ENCODE measurements at regions not wholly inside any gene's neighbourhood (a gene's known extent, or its start where the extent isn't known, plus 50 kb on each side); places are given as distances from the start of the nearest gene placed in this dataset.
"Not testable (repeated sequence)": the region's sequence is repeated elsewhere in the genome, so short reads cannot be mapped to it uniquely, and the experiment has no call there.

- no peaks in the 10 kb centered on the region for H3K9me3 ChIP-seq (ENCODE audit: control insufficient read depth, low read depth, low read length)
- no peaks in the 10 kb centered on the region for H3K36me3 ChIP-seq (ENCODE audit: control insufficient read depth, low read depth, low read length)
- no peak overlapping the region for H3K27ac ChIP-seq (ENCODE audit: low read length)
- no peaks in the 10 kb centered on the region for H3K27me3 ChIP-seq (ENCODE audit: control insufficient read depth, insufficient read depth, low read length)
- no peak overlapping the region for H3K9ac ChIP-seq (ENCODE audit: low read length)
- no peaks in the 10 kb centered on the region for H3K4me1 ChIP-seq (ENCODE audit: control insufficient read depth, low read depth, low read length)
- no peak overlapping the region for H3K4me3 ChIP-seq (ENCODE audit: low read length)
Observed at GRCh38 chr1:222189218-222189617, 358.7 kb downstream of the HHIPL2 start.

GRCh38 chr1:222187566-222188332, 360.2 kb downstream of the HHIPL2 start:
- no peaks in the 10 kb centered on the region for H3K27me3 ChIP-seq (ENCODE audit: control insufficient read depth, insufficient read depth, low read length)
- no peak overlapping the region for H3K9ac ChIP-seq (ENCODE audit: low read length)
- H3K4me3 ChIP-seq (ENCODE audit: low read length): no peak overlapping the region
- no peaks in the 10 kb centered on the region for H3K36me3 ChIP-seq (ENCODE audit: control insufficient read depth, low read depth, low read length)
- H3K4me1 ChIP-seq (ENCODE audit: control insufficient read depth, low read depth, low read length): no peaks in the 10 kb centered on the region
- H3K27ac ChIP-seq (ENCODE audit: low read length): no peak overlapping the region
- H3K9me3 ChIP-seq (ENCODE audit: control insufficient read depth, low read depth, low read length): no peaks in the 10 kb centered on the region

GRCh38 chr1:222182641-222183040, 365.3 kb downstream of the HHIPL2 start:
- no peaks in the 10 kb centered on the region for H3K27me3 ChIP-seq (ENCODE audit: control insufficient read depth, insufficient read depth, low read length)
- H3K4me3 ChIP-seq (ENCODE audit: low read length): no peak overlapping the region

GRCh38 chr1:222181191-222181590, 366.7 kb downstream of the HHIPL2 start:
- Histone ChIP-seq H3K4me3 (ENCODE audit: low read length) (no peak overlapping the region), H3K9ac (ENCODE audit: low read length) (no peak overlapping the region), H3K27ac (ENCODE audit: low read length) (no peak overlapping the region), H3K9me3 (ENCODE audit: control insufficient read depth, low read depth, low read length) (no peaks in the 10 kb centered on the region), H3K4me1 (ENCODE audit: control insufficient read depth, low read depth, low read length) (no peaks in the 10 kb centered on the region), H3K36me3 (ENCODE audit: control insufficient read depth, low read depth, low read length) (no peaks in the 10 kb centered on the region), H3K27me3 (ENCODE audit: control insufficient read depth, insufficient read depth, low read length) (no peaks in the 10 kb centered on the region)

More at GRCh38 chr1:222182641-222183040, 365.3 kb downstream of the HHIPL2 start:
- H3K4me1 ChIP-seq (ENCODE audit: control insufficient read depth, low read depth, low read length): no peaks in the 10 kb centered on the region
- H3K27ac ChIP-seq (ENCODE audit: low read length): no peak overlapping the region
- no peak overlapping the region for H3K9ac ChIP-seq (ENCODE audit: low read length)
- no peaks in the 10 kb centered on the region for H3K36me3 ChIP-seq (ENCODE audit: control insufficient read depth, low read depth, low read length)
- H3K9me3 ChIP-seq (ENCODE audit: control insufficient read depth, low read depth, low read length): no peaks in the 10 kb centered on the region

GRCh38 chr1:222177496-222177895, 370.4 kb downstream of the HHIPL2 start:
- not testable (repeated sequence) for H3K9ac ChIP-seq (ENCODE audit: low read length)

GRCh38 chr1:222171005-222171404, 376.9 kb downstream of the HHIPL2 start:
- Histone ChIP-seq H3K36me3 (ENCODE audit: control insufficient read depth, low read depth, low read length) (no peaks in the 10 kb centered on the region), H3K9ac (ENCODE audit: low read length) (no peak overlapping the region), H3K27me3 (ENCODE audit: control insufficient read depth, insufficient read depth, low read length) (no peaks in the 10 kb centered on the region), H3K27ac (ENCODE audit: low read length) (no peak overlapping the region), H3K4me1 (ENCODE audit: control insufficient read depth, low read depth, low read length) (no peaks in the 10 kb centered on the region), H3K9me3 (ENCODE audit: control insufficient read depth, low read depth, low read length) (no peaks in the 10 kb centered on the region), H3K4me3 (ENCODE audit: low read length) (no peak overlapping the region)

More at GRCh38 chr1:222177496-222177895, 370.4 kb downstream of the HHIPL2 start:
- not testable (repeated sequence) for H3K9me3 ChIP-seq (ENCODE audit: control insufficient read depth, low read depth, low read length); H3K36me3 ChIP-seq (ENCODE audit: control insufficient read depth, low read depth, low read length); H3K4me1 ChIP-seq (ENCODE audit: control insufficient read depth, low read depth, low read length); H3K27ac ChIP-seq (ENCODE audit: low read length); H3K4me3 ChIP-seq (ENCODE audit: low read length); H3K27me3 ChIP-seq (ENCODE audit: control insufficient read depth, insufficient read depth, low read length)

GRCh38 chr1:222168621-222169020, 379.3 kb downstream of the HHIPL2 start:
- Histone ChIP-seq H3K4me3 (ENCODE audit: low read length) (no peak overlapping the region), H3K27ac (ENCODE audit: low read length) (no peak overlapping the region), H3K9me3 (ENCODE audit: control insufficient read depth, low read depth, low read length) (no peaks in the 10 kb centered on the region), H3K9ac (ENCODE audit: low read length) (no peak overlapping the region), H3K27me3 (ENCODE audit: control insufficient read depth, insufficient read depth, low read length) (no peaks in the 10 kb centered on the region), H3K36me3 (ENCODE audit: control insufficient read depth, low read depth, low read length) (no peaks in the 10 kb centered on the region), H3K4me1 (ENCODE audit: control insufficient read depth, low read depth, low read length) (no peaks in the 10 kb centered on the region)

- Histone ChIP-seq H3K9me3 (ENCODE audit: control insufficient read depth, low read depth, low read length) (no peaks in the 10 kb centered on the region), H3K27ac (ENCODE audit: low read length) (no peak overlapping the region), H3K27me3 (ENCODE audit: control insufficient read depth, insufficient read depth, low read length) (no peaks in the 10 kb centered on the region), H3K4me3 (ENCODE audit: low read length) (no peak overlapping the region), H3K36me3 (ENCODE audit: control insufficient read depth, low read depth, low read length) (no peaks in the 10 kb centered on the region), H3K4me1 (ENCODE audit: control insufficient read depth, low read depth, low read length) (no peaks in the 10 kb centered on the region), H3K9ac (ENCODE audit: low read length) (no peak overlapping the region)
Observed at GRCh38 chr1:222167896-222168295, 380.0 kb downstream of the HHIPL2 start.

GRCh38 chr1:222167111-222167510, 380.8 kb downstream of the HHIPL2 start:
- Histone ChIP-seq H3K36me3 (ENCODE audit: control insufficient read depth, low read depth, low read length) (no peaks in the 10 kb centered on the region), H3K9ac (ENCODE audit: low read length) (no peak overlapping the region), H3K9me3 (ENCODE audit: control insufficient read depth, low read depth, low read length) (no peaks in the 10 kb centered on the region), H3K4me3 (ENCODE audit: low read length) (no peak overlapping the region), H3K27ac (ENCODE audit: low read length) (no peak overlapping the region), H3K4me1 (ENCODE audit: control insufficient read depth, low read depth, low read length) (no peaks in the 10 kb centered on the region), H3K27me3 (ENCODE audit: control insufficient read depth, insufficient read depth, low read length) (no peaks in the 10 kb centered on the region)

- Histone ChIP-seq H3K36me3 (ENCODE audit: control insufficient read depth, low read depth, low read length) (no peaks in the 10 kb centered on the region), H3K9ac (ENCODE audit: low read length) (no peak overlapping the region), H3K4me3 (ENCODE audit: low read length) (no peak overlapping the region), H3K4me1 (ENCODE audit: control insufficient read depth, low read depth, low read length) (no peaks in the 10 kb centered on the region), H3K9me3 (ENCODE audit: control insufficient read depth, low read depth, low read length) (no peaks in the 10 kb centered on the region), H3K27me3 (ENCODE audit: control insufficient read depth, insufficient read depth, low read length) (no peaks in the 10 kb centered on the region), H3K27ac (ENCODE audit: low read length) (no peak overlapping the region)
Observed at GRCh38 chr1:222165629-222166028, 382.3 kb downstream of the HHIPL2 start.

- Histone ChIP-seq H3K36me3 (ENCODE audit: control insufficient read depth, low read depth, low read length) (no peaks in the 10 kb centered on the region), H3K9me3 (ENCODE audit: control insufficient read depth, low read depth, low read length) (no peaks in the 10 kb centered on the region), H3K4me3 (ENCODE audit: low read length) (no peak overlapping the region), H3K9ac (ENCODE audit: low read length) (no peak overlapping the region), H3K27me3 (ENCODE audit: control insufficient read depth, insufficient read depth, low read length) (no peaks in the 10 kb centered on the region), H3K4me1 (ENCODE audit: control insufficient read depth, low read depth, low read length) (no peaks in the 10 kb centered on the region), H3K27ac (ENCODE audit: low read length) (no peak overlapping the region)
Observed at GRCh38 chr1:222163895-222164294, 384.0 kb downstream of the HHIPL2 start.

- Histone ChIP-seq H3K27me3 (ENCODE audit: control insufficient read depth, insufficient read depth, low read length) (no peaks in the 10 kb centered on the region), H3K27ac (ENCODE audit: low read length) (no peak overlapping the region), H3K4me1 (ENCODE audit: control insufficient read depth, low read depth, low read length) (no peaks in the 10 kb centered on the region), H3K9ac (ENCODE audit: low read length) (no peak overlapping the region), H3K36me3 (ENCODE audit: control insufficient read depth, low read depth, low read length) (no peaks in the 10 kb centered on the region), H3K4me3 (ENCODE audit: low read length) (no peak overlapping the region), H3K9me3 (ENCODE audit: control insufficient read depth, low read depth, low read length) (no peaks in the 10 kb centered on the region)
Observed at GRCh38 chr1:222161676-222162075, 386.2 kb downstream of the HHIPL2 start.
